B cell (primary cell): ENCODE measurements at regions not wholly inside any gene's neighbourhood (a gene's known extent, or its start where the extent isn't known, plus 50 kb on each side); places are given as distances from the start of the nearest gene placed in this dataset.

Source experiments
- EZH2 ChIP-seq: IDR thresholded peaks from 2 replicates; pipeline ENCODE4 v1.6.1; 2012; ENCODE audit warnings: borderline replicate concordance, low read depth, mild to moderate bottlenecking, moderate library complexity, low read length; ENCODE audit not compliant: insufficient read depth, poor library complexity, severe bottlenecking
- TF ChIP-seq, protein P1 (sequence below): fragments of 200-600 bp; IDR thresholded peaks from one replicate; pipeline ENCODE4 v1.8.0; 2022; ENCODE audit warnings: antibody characterized with exemption, mild to moderate bottlenecking

DNA sequence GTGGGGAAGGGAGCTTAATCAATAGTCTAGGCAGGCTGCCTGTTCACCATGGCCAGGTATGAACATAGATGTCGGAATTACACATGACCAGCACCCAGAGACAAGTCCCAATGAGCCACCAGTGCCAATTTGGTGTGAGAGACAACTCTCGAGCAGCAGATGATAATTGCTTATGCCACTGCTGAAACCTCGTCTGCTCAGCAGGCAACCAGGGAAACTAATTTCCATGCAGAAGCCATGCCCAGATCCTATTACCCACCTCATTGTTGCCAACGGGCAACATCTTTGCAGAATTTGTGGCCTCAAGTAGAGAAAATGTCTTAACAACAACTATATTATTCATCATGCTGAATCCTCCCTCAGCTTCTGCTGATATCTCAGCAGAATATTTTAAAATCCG, 84.9 kb downstream of the CGGBP1 start:
- no peak for TF ChIP-seq EZH2
- TF ChIP-seq, protein P1, sequence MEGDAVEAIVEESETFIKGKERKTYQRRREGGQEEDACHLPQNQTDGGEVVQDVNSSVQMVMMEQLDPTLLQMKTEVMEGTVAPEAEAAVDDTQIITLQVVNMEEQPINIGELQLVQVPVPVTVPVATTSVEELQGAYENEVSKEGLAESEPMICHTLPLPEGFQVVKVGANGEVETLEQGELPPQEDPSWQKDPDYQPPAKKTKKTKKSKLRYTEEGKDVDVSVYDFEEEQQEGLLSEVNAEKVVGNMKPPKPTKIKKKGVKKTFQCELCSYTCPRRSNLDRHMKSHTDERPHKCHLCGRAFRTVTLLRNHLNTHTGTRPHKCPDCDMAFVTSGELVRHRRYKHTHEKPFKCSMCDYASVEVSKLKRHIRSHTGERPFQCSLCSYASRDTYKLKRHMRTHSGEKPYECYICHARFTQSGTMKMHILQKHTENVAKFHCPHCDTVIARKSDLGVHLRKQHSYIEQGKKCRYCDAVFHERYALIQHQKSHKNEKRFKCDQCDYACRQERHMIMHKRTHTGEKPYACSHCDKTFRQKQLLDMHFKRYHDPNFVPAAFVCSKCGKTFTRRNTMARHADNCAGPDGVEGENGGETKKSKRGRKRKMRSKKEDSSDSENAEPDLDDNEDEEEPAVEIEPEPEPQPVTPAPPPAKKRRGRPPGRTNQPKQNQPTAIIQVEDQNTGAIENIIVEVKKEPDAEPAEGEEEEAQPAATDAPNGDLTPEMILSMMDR: no peak
